ENCODE measurements at regions not wholly inside any gene's neighbourhood (a gene's known extent, or its start where the extent isn't known, plus 50 kb on each side); places are given as distances from the start of the nearest gene placed in this dataset.

DNA sequence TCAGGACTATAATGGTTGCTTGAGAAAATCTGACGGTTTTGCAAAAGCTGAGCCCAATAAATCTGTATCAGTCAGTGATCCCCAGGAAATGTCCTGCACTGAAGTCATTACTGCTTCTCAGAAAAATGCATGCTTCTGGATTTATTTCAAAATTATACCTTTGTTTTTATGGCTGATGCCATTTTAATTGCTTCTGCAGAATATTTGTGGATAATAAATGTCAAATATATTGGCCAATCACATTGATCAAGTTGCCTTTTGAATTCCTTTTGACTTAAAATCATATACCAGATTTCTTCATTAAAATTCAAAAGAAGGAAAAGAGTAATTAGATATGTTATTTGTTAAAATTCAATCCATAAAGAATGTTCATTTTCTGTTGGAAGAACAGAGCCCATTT lies 842.9 kb upstream of the ADGRL4 start:
- TF ChIP-seq, protein P1, sequence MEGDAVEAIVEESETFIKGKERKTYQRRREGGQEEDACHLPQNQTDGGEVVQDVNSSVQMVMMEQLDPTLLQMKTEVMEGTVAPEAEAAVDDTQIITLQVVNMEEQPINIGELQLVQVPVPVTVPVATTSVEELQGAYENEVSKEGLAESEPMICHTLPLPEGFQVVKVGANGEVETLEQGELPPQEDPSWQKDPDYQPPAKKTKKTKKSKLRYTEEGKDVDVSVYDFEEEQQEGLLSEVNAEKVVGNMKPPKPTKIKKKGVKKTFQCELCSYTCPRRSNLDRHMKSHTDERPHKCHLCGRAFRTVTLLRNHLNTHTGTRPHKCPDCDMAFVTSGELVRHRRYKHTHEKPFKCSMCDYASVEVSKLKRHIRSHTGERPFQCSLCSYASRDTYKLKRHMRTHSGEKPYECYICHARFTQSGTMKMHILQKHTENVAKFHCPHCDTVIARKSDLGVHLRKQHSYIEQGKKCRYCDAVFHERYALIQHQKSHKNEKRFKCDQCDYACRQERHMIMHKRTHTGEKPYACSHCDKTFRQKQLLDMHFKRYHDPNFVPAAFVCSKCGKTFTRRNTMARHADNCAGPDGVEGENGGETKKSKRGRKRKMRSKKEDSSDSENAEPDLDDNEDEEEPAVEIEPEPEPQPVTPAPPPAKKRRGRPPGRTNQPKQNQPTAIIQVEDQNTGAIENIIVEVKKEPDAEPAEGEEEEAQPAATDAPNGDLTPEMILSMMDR (IDR thresholded peaks at IDR 0.05) = no peak
- no peak for TF ChIP-seq POLR2A (IDR thresholded peaks at IDR 0.05)
